SK-N-SH treated with all-trans-retinoic acid at 6 μM for 48 hours (cell line): ENCODE measurements at regions not wholly inside any gene's neighbourhood (a gene's known extent, or its start where the extent isn't known, plus 50 kb on each side); places are given as distances from the start of the nearest gene placed in this dataset.

Source experiments
- ATAC-seq: fragments of 200-7000 bp; cut with Tn5 transposase; 3 replicates; pipeline ENCODE4 v1.9.1; 2020; ENCODE audit warnings: mild to moderate bottlenecking, moderate library complexity
- ARNTL ChIP-seq: fragments of 450-650 bp; formaldehyde crosslinking; IDR thresholded peaks from 2 replicates; pipeline ENCODE4 v1.5.0; 2020; ENCODE audit warnings: low read depth, mild to moderate bottlenecking, moderate library complexity, borderline replicate concordance
- BACH2 ChIP-seq: fragments of 250-450 bp; sonication (Bioruptor Pico); IDR thresholded peaks from 2 replicates; pipeline ENCODE4 v1.9.0; 2021; ENCODE audit warnings: mild to moderate bottlenecking, borderline replicate concordance
- CSRNP3 ChIP-seq: fragments of 250-450 bp; sonication (Bioruptor Pico); IDR thresholded peaks from 2 replicates; pipeline ENCODE4 v1.5.1; 2021; ENCODE audit warnings: mild to moderate bottlenecking, moderate library complexity
- ESRRG ChIP-seq: fragments of 250-450 bp; sonication (Bioruptor Pico); IDR thresholded peaks from 2 replicates; pipeline ENCODE4 v1.6.1; 2021; ENCODE audit warnings: mild to moderate bottlenecking
- GLIS3 ChIP-seq: fragments of 250-450 bp; sonication (Bioruptor Pico); IDR thresholded peaks from 2 replicates; pipeline ENCODE4 v1.5.0; 2020; ENCODE audit warnings: mild to moderate bottlenecking, moderate library complexity
- ISL1 ChIP-seq: fragments of 250-450 bp; sonication (Bioruptor Pico); IDR thresholded peaks from 2 replicates; pipeline ENCODE4 v2.1.2; 2022; ENCODE audit warnings: mild to moderate bottlenecking, moderate library complexity
- OSR1 ChIP-seq: fragments of 250-450 bp; sonication (Bioruptor Pico); IDR thresholded peaks from 2 replicates; pipeline ENCODE4 v1.8.0; 2022; ENCODE audit warnings: moderate library complexity, mild to moderate bottlenecking, inconsistent platforms
- PATZ1 ChIP-seq: fragments of 250-450 bp; sonication (Bioruptor Pico); IDR thresholded peaks from 2 replicates; pipeline ENCODE4 v1.8.0; 2020; ENCODE audit warnings: mild to moderate bottlenecking, moderate library complexity, borderline replicate concordance
- POU6F1 ChIP-seq: fragments of 250-450 bp; sonication (Bioruptor Pico); IDR thresholded peaks from 2 replicates; pipeline ENCODE4 v1.8.0; 2021; ENCODE audit warnings: low read depth, mild to moderate bottlenecking, moderate library complexity, borderline replicate concordance
- PPARA ChIP-seq: fragments of 250-450 bp; sonication (Bioruptor Pico); IDR thresholded peaks from 2 replicates; pipeline ENCODE4 v1.5.0; 2020; ENCODE audit warnings: mild to moderate bottlenecking, borderline replicate concordance
- RARB ChIP-seq: fragments of 250-450 bp; sonication (Bioruptor Pico); IDR thresholded peaks from 2 replicates; pipeline ENCODE4 v1.8.0; 2021; ENCODE audit warnings: mild to moderate bottlenecking, moderate library complexity
- TCF4 ChIP-seq: fragments of 250-450 bp; sonication (Bioruptor Pico); IDR thresholded peaks from 2 replicates; pipeline ENCODE4 v1.8.0; 2021; ENCODE audit warnings: mild to moderate bottlenecking, moderate library complexity, borderline replicate concordance
- TOX ChIP-seq: fragments of 250-450 bp; sonication (Bioruptor Pico); IDR thresholded peaks from 2 replicates; pipeline ENCODE4 v1.8.0; 2021; ENCODE audit warnings: mild to moderate bottlenecking, moderate library complexity, borderline replicate concordance
- TSHZ2 ChIP-seq: fragments of 250-450 bp; sonication (Bioruptor Pico); IDR thresholded peaks from 2 replicates; pipeline ENCODE4 v1.5.0; 2020; ENCODE audit warnings: mild to moderate bottlenecking, moderate library complexity
- ZC3H10 ChIP-seq: fragments of 250-450 bp; sonication (Bioruptor Pico); IDR thresholded peaks from 2 replicates; pipeline ENCODE4 v1.5.1; 2021; ENCODE audit warnings: mild to moderate bottlenecking, moderate library complexity
- ZFP3 ChIP-seq: fragments of 250-450 bp; sonication (Bioruptor Pico); IDR thresholded peaks from 2 replicates; pipeline ENCODE4 v1.5.0; 2020; ENCODE audit warnings: mild to moderate bottlenecking, moderate library complexity
- ZFP30 ChIP-seq: fragments of 450-650 bp; formaldehyde crosslinking; IDR thresholded peaks from 2 replicates; pipeline ENCODE4 v1.5.0; 2022; ENCODE audit warnings: mild to moderate bottlenecking, moderate library complexity
- ZNF565 ChIP-seq: fragments of 450-650 bp; formaldehyde crosslinking; conservative IDR thresholded peaks from 2 replicates; pipeline ENCODE4 v1.5.0; 2020; ENCODE audit warnings: low read depth, mild to moderate bottlenecking, moderate library complexity
- ZNF70 ChIP-seq: fragments of 450-650 bp; formaldehyde crosslinking; IDR thresholded peaks from 2 replicates; pipeline ENCODE4 v1.5.0; 2020; ENCODE audit warnings: mild to moderate bottlenecking, moderate library complexity
- ZNF8 ChIP-seq: fragments of 450-650 bp; formaldehyde crosslinking; IDR thresholded peaks from 2 replicates; pipeline ENCODE4 v1.5.0; 2020; ENCODE audit warnings: mild to moderate bottlenecking, moderate library complexity

GRCh38 chr6:16909658-16910360 is 148.5 kb upstream of the ATXN1 start (continued):
- TF ChIP-seq TSHZ2 (CRISPR knock-in tag) (no peak), ISL1 (CRISPR knock-in tag) (no peak), GLIS3 (CRISPR knock-in tag) (no peak), ESRRG (CRISPR knock-in tag) (no peak), POU6F1 (CRISPR knock-in tag) (no peak)

- no peak for ATAC-seq
- TF ChIP-seq TOX (CRISPR knock-in tag), result no peak
- TF ChIP-seq RARB (CRISPR knock-in tag), result no peak
- no peak for TF ChIP-seq PATZ1 (CRISPR knock-in tag)
- TF ChIP-seq ZNF70 (CRISPR knock-in tag), result no peak
- TF ChIP-seq ZFP30 (CRISPR knock-in tag), result no peak
- TF ChIP-seq ZC3H10, result no peak
- no peak for TF ChIP-seq ZNF565 (CRISPR knock-in tag)
- no peak for TF ChIP-seq BACH2
- no peak for TF ChIP-seq PPARA (CRISPR knock-in tag)
- TF ChIP-seq POU6F1 (CRISPR knock-in tag), result no peak
- TF ChIP-seq ZFP3 (CRISPR knock-in tag), result no peak
- TF ChIP-seq CSRNP3 (CRISPR knock-in tag), result no peak
- no peak for TF ChIP-seq TCF4 (CRISPR knock-in tag)
These were observed 146.7 kb upstream of the ATXN1 start for GRCh38 chr6:16907991-16908390.

GRCh38 chr6:16904957-16905356 is 143.7 kb upstream of the ATXN1 start:
- no peak for ATAC-seq
- no peak for TF ChIP-seq BACH2
- no peak for TF ChIP-seq GLIS3 (CRISPR knock-in tag)
- no peak for TF ChIP-seq ARNTL
- TF ChIP-seq OSR1 (CRISPR knock-in tag), result no peak
- TF ChIP-seq, all 23 proteins: peak for 0

- peak; percentile 56 for ATAC-seq
- no peak for TF ChIP-seq ZNF70 (CRISPR knock-in tag)
- TF ChIP-seq CSRNP3 (CRISPR knock-in tag), result no peak
- no peak for TF ChIP-seq GLIS3 (CRISPR knock-in tag)
- TF ChIP-seq ZFP3 (CRISPR knock-in tag), result no peak
- TF ChIP-seq BACH2, result no peak
- TF ChIP-seq POU6F1 (CRISPR knock-in tag), result no peak
- TF ChIP-seq ZNF8 (CRISPR knock-in tag), result no peak
- no peak for TF ChIP-seq PATZ1 (CRISPR knock-in tag)
- TF ChIP-seq ESRRG (CRISPR knock-in tag), result no peak
- no peak for TF ChIP-seq ISL1 (CRISPR knock-in tag)
- TF ChIP-seq ZFP30 (CRISPR knock-in tag), result no peak
- TF ChIP-seq PPARA (CRISPR knock-in tag), result no peak
These were observed 142.2 kb upstream of the ATXN1 start for GRCh38 chr6:16903470-16903869.
